ENCODE measurements at regions not wholly inside any gene's neighbourhood (a gene's known extent, or its start where the extent isn't known, plus 50 kb on each side); places are given as distances from the start of the nearest gene placed in this dataset.
"Not testable (repeated sequence)": the region's sequence is repeated elsewhere in the genome, so short reads cannot be mapped to it uniquely, and the experiment has no call there.

GRCh38 chr6:28011722-28012121, 54.7 kb downstream of the OR2B6 start:
- CTCF ChIA-PET = no interaction called here
- no peaks in the 10 kb centered on the region for H3K9me3 ChIP-seq (replicated peaks; ENCODE audit: control insufficient read depth, insufficient read depth, low read length)
- intact Hi-C loops (cut with micrococcal nuclease; ENCODE audit: unreplicated experiment) (no loop called here), in situ Hi-C loops (cut with MboI) (no loop called here)
- ATAC-seq = no peak
- WGBS (ENCODE audit: insufficient coverage, insufficient replicate concordance, low lambda C conversion rate, missing lambda C conversion rate) = 40% methylated on average over 8 of the region's 8 CpGs
- no peaks in the 10 kb centered on the region for H3K27me3 ChIP-seq (replicated peaks in 1 of 2; ENCODE audit: control insufficient read depth in 2 of 2, insufficient read depth in 2 of 2, low read length in 1 of 2)
- peaks cover 7% of the 10 kb centered on the region for H3K4me1 ChIP-seq (ENCODE audit: control insufficient read depth, insufficient read depth, low read length)
- no peak for DNase-seq (ENCODE audit: low read depth, low spot score)
- POLR2A ChIA-PET = no interaction called here
- H3K4me2 ChIP-seq (ENCODE audit: control insufficient read depth, insufficient read depth) = no peak overlapping the region
- no peak overlapping the region for H3K4me3 ChIP-seq
- SMC1A ChIA-PET (ENCODE audit: uncharacterized antibody, unreplicated experiment) = interaction anchor here (1.1 to 1.7 kb wide), 2 partner anchors 28 to 78 kb away, joined by 3 read pairs; no protein-coding TSS in a partner anchor
- no peak for FAIRE-seq
- BruUV-seq (replicated peaks) = no TSS peak
- H4K20me1 ChIP-seq (ENCODE audit: control insufficient read depth, insufficient read depth) = no peaks in the 10 kb centered on the region
- H2AFZ ChIP-seq (ENCODE audit: control insufficient read depth, low read depth, low read length) = no peak overlapping the region
- H3K36me3 ChIP-seq (ENCODE audit: control insufficient read depth in 2 of 2, insufficient read depth in 2 of 2, low read length in 1 of 2) = no peaks in the 10 kb centered on the region
- H3K27ac ChIP-seq (ENCODE audit: control insufficient read depth, insufficient read depth) = no peak overlapping the region
- H3K79me2 ChIP-seq (ENCODE audit: control insufficient read depth, insufficient read depth, low read length) = no peaks in the 10 kb centered on the region
- H3K9ac ChIP-seq (ENCODE audit: control insufficient read depth, insufficient read depth, low read length) = no peak overlapping the region
- TF ChIP-seq MXI1 (IDR thresholded peaks at IDR 0.05; ENCODE audit: low read depth, low read length) (no peak), CTCF (IDR thresholded peaks at IDR 0.05 in 2 of 3, conservative IDR thresholded peaks at IDR 0.05 in 1 of 3; ENCODE audit: control insufficient read depth in 2 of 3, extremely low read depth in 1 of 3, insufficient read depth in 1 of 3, low read depth in 3 of 3, low read length in 3 of 3) (no peak), JUNB (IDR thresholded peaks at IDR 0.05) (no peak), SIN3A (IDR thresholded peaks at IDR 0.05; ENCODE audit: low read depth, low read length) (no peak), ZBTB33 (IDR thresholded peaks at IDR 0.05) (no peak), PAX8 (IDR thresholded peaks at IDR 0.05) (no peak), CBX5 (IDR thresholded peaks at IDR 0.05; ENCODE audit: low read depth) (no peak), ZNF622 (IDR thresholded peaks at IDR 0.05) (no peak), ZNF274 (IDR thresholded peaks at IDR 0.05; ENCODE audit: insufficient read depth, insufficient read length) (no peak), SUPT20H (IDR thresholded peaks at IDR 0.05; ENCODE audit: borderline replicate concordance, control insufficient read depth, low read depth, low read length) (no peak), YY1 (IDR thresholded peaks at IDR 0.05; ENCODE audit: low read depth, low read length) (no peak), RB1 (IDR thresholded peaks at IDR 0.05; ENCODE audit: borderline replicate concordance) (no peak)
- RAD21 ChIA-PET (ENCODE audit: unreplicated experiment) = interaction anchor here (0.6 kb wide), 1 partner anchor 129 kb away, joined by 3 read pairs; no protein-coding TSS in a partner anchor

- H3K27me3 ChIP-seq (replicated peaks in 1 of 2; ENCODE audit: control insufficient read depth in 2 of 2, insufficient read depth in 2 of 2, low read length in 1 of 2); H3K36me3 ChIP-seq (ENCODE audit: control insufficient read depth in 2 of 2, insufficient read depth in 2 of 2, low read length in 1 of 2); CTCF ChIA-PET; POLR2A ChIA-PET; in situ Hi-C loops (cut with MboI); H2AFZ ChIP-seq (ENCODE audit: control insufficient read depth, low read depth, low read length); H3K4me3 ChIP-seq; ATAC-seq; H3K27ac ChIP-seq (ENCODE audit: control insufficient read depth, insufficient read depth); intact Hi-C loops (cut with micrococcal nuclease; ENCODE audit: unreplicated experiment); RAD21 ChIA-PET (ENCODE audit: unreplicated experiment); H3K4me2 ChIP-seq (ENCODE audit: control insufficient read depth, insufficient read depth); H4K20me1 ChIP-seq (ENCODE audit: control insufficient read depth, insufficient read depth); H3K79me2 ChIP-seq (ENCODE audit: control insufficient read depth, insufficient read depth, low read length); DNase-seq (ENCODE audit: low read depth, low spot score); SMC1A ChIA-PET (ENCODE audit: uncharacterized antibody, unreplicated experiment); H3K9me3 ChIP-seq (replicated peaks; ENCODE audit: control insufficient read depth, insufficient read depth, low read length); H3K4me1 ChIP-seq (ENCODE audit: control insufficient read depth, insufficient read depth, low read length); BruUV-seq (replicated peaks); H3K9ac ChIP-seq (ENCODE audit: control insufficient read depth, insufficient read depth, low read length); FAIRE-seq: not testable (repeated sequence)
- WGBS (ENCODE audit: insufficient coverage, insufficient replicate concordance, low lambda C conversion rate, missing lambda C conversion rate) = 71% methylated on average over 10 of the region's 12 CpGs
Measured at GRCh38 chr6:28021011-28021410, 59.4 kb upstream of the ZNF165 start.
